GM12878 (cell line): ENCODE measurements at regions not wholly inside any gene's neighbourhood (a gene's known extent, or its start where the extent isn't known, plus 50 kb on each side); places are given as distances from the start of the nearest gene placed in this dataset.

ENCODE experiments used
- ATAC-seq: fragments of 200-7000 bp; cut with Tn5 transposase; 3 replicates; pipeline ENCODE4 v1.9.1; 2020; ENCODE audit warnings: mild to moderate bottlenecking, moderate library complexity
- BruUV-seq: library from RNA; stranded (reverse); fragments of 400-500 nt; replicated peaks from 2 replicates; lab custom pipeline; 2021; lab: Mats Ljungman, UMichigan
- CTCF ChIA-PET: fragments of 300-600 bp; sonication (Branson Sonifier 250); formaldehyde crosslinking; extraction: SDS; loops from one replicate; lab custom pipeline; 2021; ENCODE audit warnings: inconsistent platforms; lab: Yijun Ruan, JAX
- POLR2A ChIA-PET: fragments of 350-600 bp; formaldehyde crosslinking; extraction: SDS; loops from one replicate; lab custom pipeline; 2021; ENCODE audit warnings: inconsistent platforms; lab: Charles Lee
- RAD21 ChIA-PET: fragments of 300-600 bp; sonication (Branson Sonifier 250); formaldehyde crosslinking; loops from one replicate; lab custom pipeline; 2023; ENCODE audit warnings: antibody characterized with exemption; ENCODE audit not compliant: unreplicated experiment; lab: Charles Lee
- SMC1A ChIA-PET: fragments of 300-600 bp; sonication (Branson Sonifier 250); formaldehyde crosslinking; loops from one replicate; lab custom pipeline; 2023; ENCODE audit not compliant: unreplicated experiment, uncharacterized antibody; lab: Charles Lee
- DNase-seq: peaks from one replicate; pipeline ENCODE4 v3.0.0-alpha.2; 2011; ENCODE audit warnings: low read depth, low spot score
- FAIRE-seq: peaks from 3 replicates; lab custom pipeline; 2011; peaks lifted over from hg19 to GRCh38; lab: Jason Lieb, UNC
- H2AFZ ChIP-seq: 2 replicates; pipeline ENCODE4 v1.6.0; 2011; ENCODE audit warnings: low read depth, low read length, control low read depth; ENCODE audit not compliant: control insufficient read depth
- H3K27ac ChIP-seq: 2 replicates; pipeline ENCODE4 v1.5.1; 2011; ENCODE audit warnings: control low read depth; ENCODE audit not compliant: control insufficient read depth, insufficient read depth
- H3K27me3 ChIP-seq, 2 experiments: replicated peaks in 1 of 2; 2 replicates each; pipeline versions ENCODE4 v1.6.0 to v1.6.1; 2011; ENCODE audit warnings: low read length in 1 of 2; ENCODE audit not compliant: control insufficient read depth in 2 of 2, insufficient read depth in 2 of 2
- H3K36me3 ChIP-seq, 2 experiments: 2 replicates each; pipeline ENCODE4 v1.5.1; 2011; ENCODE audit warnings: low read length in 1 of 2; ENCODE audit not compliant: control insufficient read depth in 2 of 2, insufficient read depth in 2 of 2
- H3K4me1 ChIP-seq: 2 replicates; pipeline ENCODE4 v1.6.1; 2011; ENCODE audit warnings: mild to moderate bottlenecking, low read length, moderate library complexity, mixed read lengths; ENCODE audit not compliant: control insufficient read depth, insufficient read depth
- H3K4me2 ChIP-seq: 2 replicates; pipeline ENCODE4 v1.6.0; 2011; ENCODE audit warnings: control low read depth; ENCODE audit not compliant: control insufficient read depth, insufficient read depth
- H3K4me3 ChIP-seq: fragments of 200-600 bp; sonication (generic); 2 replicates; pipeline ENCODE4 v1.5.1; 2016
- H3K79me2 ChIP-seq: 2 replicates; pipeline ENCODE4 v1.6.0; 2011; ENCODE audit warnings: low read length; ENCODE audit not compliant: control insufficient read depth, insufficient read depth
- H3K9ac ChIP-seq: 2 replicates; pipeline ENCODE4 v1.8.0; 2011; ENCODE audit warnings: low read length, control low read depth, mixed read lengths; ENCODE audit not compliant: control insufficient read depth, insufficient read depth
- H3K9me3 ChIP-seq: replicated peaks from 3 replicates; pipeline ENCODE4 v1.5.1; 2011; ENCODE audit warnings: mild to moderate bottlenecking, low read length; ENCODE audit not compliant: control insufficient read depth, insufficient read depth
- H4K20me1 ChIP-seq: 2 replicates; pipeline ENCODE4 v1.6.0; 2011; ENCODE audit not compliant: control insufficient read depth, insufficient read depth
- CBX3 ChIP-seq: fragments of 200-600 bp; sonication (generic); IDR thresholded peaks from 2 replicates; pipeline ENCODE4 v1.6.1; 2016; ENCODE audit warnings: low read depth, borderline replicate concordance
- CHD2 ChIP-seq: IDR thresholded peaks from 2 replicates; pipeline ENCODE4 v1.6.1; 2011; ENCODE audit warnings: low read depth, low read length, improper control_type of control experiment, borderline replicate concordance
- CREB1 ChIP-seq: IDR thresholded peaks from 2 replicates; pipeline ENCODE4 v1.6.1; 2012; ENCODE audit warnings: low read depth, mild to moderate bottlenecking, inconsistent platforms
- E2F4 ChIP-seq: IDR thresholded peaks from 2 replicates; pipeline ENCODE4 v1.6.1; 2012; ENCODE audit warnings: low read depth, low read length, improper control_type of control experiment
- GATAD2B ChIP-seq: fragments of 450-650 bp; conservative IDR thresholded peaks from 2 replicates; pipeline ENCODE4 v1.6.1; 2017; ENCODE audit warnings: low read depth, mild to moderate bottlenecking, moderate library complexity
- JUNB ChIP-seq: IDR thresholded peaks from 2 replicates; pipeline ENCODE4 v1.6.1; 2016; ENCODE audit warnings: antibody characterized with exemption, mild to moderate bottlenecking
- LARP7 ChIP-seq: fragments of 450-650 bp; IDR thresholded peaks from 2 replicates; pipeline ENCODE4 v1.6.1; 2017; ENCODE audit warnings: mild to moderate bottlenecking
- MLLT1 ChIP-seq: fragments of 450-650 bp; IDR thresholded peaks from 2 replicates; pipeline ENCODE4 v1.6.1; 2016; ENCODE audit warnings: mild to moderate bottlenecking
- MYB ChIP-seq: fragments of 150-350 bp; IDR thresholded peaks from 2 replicates; pipeline ENCODE4 v1.6.1; 2014; ENCODE audit warnings: mild to moderate bottlenecking, low read depth, low read length, borderline replicate concordance
- PBX3 ChIP-seq: IDR thresholded peaks from 2 replicates; pipeline ENCODE4 v1.6.1; 2011; ENCODE audit warnings: mild to moderate bottlenecking, low read depth, low read length, moderate library complexity; ENCODE audit not compliant: insufficient replicate concordance
- RELA ChIP-seq: fragments of 450-650 bp; IDR thresholded peaks from 2 replicates; pipeline ENCODE4 v1.8.0; 2014; ENCODE audit warnings: borderline replicate concordance; ENCODE audit not compliant: partially characterized antibody
- SP1 ChIP-seq: IDR thresholded peaks from one replicate; pipeline ENCODE4 v1.6.1; 2011; ENCODE audit warnings: low read depth, low read length
- SUPT20H ChIP-seq: IDR thresholded peaks from 2 replicates; pipeline ENCODE4 v1.6.1; 2011; ENCODE audit warnings: low read depth, mild to moderate bottlenecking, low read length, moderate library complexity, borderline replicate concordance; ENCODE audit not compliant: control insufficient read depth
- SUZ12 ChIP-seq: fragments of 200-600 bp; sonication (generic); IDR thresholded peaks from one replicate; pipeline ENCODE4 v1.6.1; 2018; ENCODE audit warnings: antibody characterized with exemption, mild to moderate bottlenecking; ENCODE audit not compliant: unreplicated experiment
- TCF12 ChIP-seq: IDR thresholded peaks from 2 replicates; pipeline ENCODE4 v1.6.1; 2011; ENCODE audit warnings: low read depth, mild to moderate bottlenecking, low read length
- ZBED1 ChIP-seq: IDR thresholded peaks from 2 replicates; pipeline ENCODE4 v1.6.1; 2016; ENCODE audit warnings: borderline replicate concordance
- in situ Hi-C: fragments of 300-500 bp; cut with MboI; formaldehyde crosslinking; loops from 9 replicates; pipeline ENCODE4 v1.14.3; 2018; ENCODE audit warnings: mixed read lengths
- intact Hi-C: fragments of 100-400 bp; cut with micrococcal nuclease; formaldehyde crosslinking; loops from one replicate; pipeline ENCODE4 v1.14.2; 2022; ENCODE audit not compliant: unreplicated experiment
- TF ChIP-seq, protein P1 (sequence below): fragments of 450-650 bp; IDR thresholded peaks from 2 replicates; pipeline ENCODE4 v1.6.1; 2017; ENCODE audit warnings: mild to moderate bottlenecking, low read depth, inconsistent platforms; ENCODE audit not compliant: poor library complexity, severe bottlenecking
- TF ChIP-seq, protein P2 (sequence below): fragments of 450-650 bp; IDR thresholded peaks from 2 replicates; pipeline ENCODE4 v1.6.1; 2017; ENCODE audit warnings: antibody characterized with exemption, mild to moderate bottlenecking, moderate library complexity

DNA sequence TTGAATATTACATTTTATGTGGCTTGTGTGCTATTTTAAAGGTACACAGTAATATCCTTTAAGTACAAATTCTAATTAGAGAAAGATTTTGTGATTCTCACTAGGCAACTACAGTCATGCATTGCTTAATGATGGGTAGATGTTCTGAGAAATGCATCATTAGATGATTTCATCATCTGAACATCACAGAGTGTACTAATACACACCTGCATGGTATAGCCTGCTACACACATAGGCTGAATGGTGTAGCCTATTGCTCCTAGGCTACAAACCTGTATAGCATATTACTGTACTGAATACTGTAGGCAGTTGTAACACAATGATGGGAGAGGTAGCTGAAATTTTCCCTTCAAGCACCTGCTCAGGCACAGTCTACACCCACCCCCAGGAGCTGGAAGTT lies 217.4 kb upstream of the EOMES start:
- no peaks in the 10 kb centered on the region for H3K4me1 ChIP-seq
- H3K4me3 ChIP-seq = no peak overlapping the region
- no peaks in the 10 kb centered on the region for H3K27me3 ChIP-seq
- no peaks in the 10 kb centered on the region for H4K20me1 ChIP-seq
- SMC1A ChIA-PET = interaction anchor here (0.8 to 1.2 kb wide), 2 partner anchors 209 to 211 kb away, joined by 3 to 4 read pairs; no protein-coding TSS in a partner anchor
- CTCF ChIA-PET = no interaction called here
- H3K36me3 ChIP-seq = no peaks in the 10 kb centered on the region
- POLR2A ChIA-PET = no interaction called here
- in situ Hi-C loops (no loop called here), intact Hi-C loops (no loop called here)
- H2AFZ ChIP-seq = no peak overlapping the region
- no peaks in the 10 kb centered on the region for H3K9me3 ChIP-seq
- BruUV-seq = no TSS peak
- RAD21 ChIA-PET = no interaction called here
- DNase-seq (no peak), ATAC-seq (no peak), FAIRE-seq (no peak)
- no peak overlapping the region for H3K27ac ChIP-seq
- H3K9ac ChIP-seq = no peak overlapping the region
- H3K79me2 ChIP-seq = no peaks in the 10 kb centered on the region
- no peak overlapping the region for H3K4me2 ChIP-seq
- TF ChIP-seq RELA = no peak
- no peak for TF ChIP-seq MYB
- TF ChIP-seq SUZ12 = no peak
- TF ChIP-seq MLLT1 = no peak
- TF ChIP-seq E2F4 = no peak
- TF ChIP-seq SUPT20H = no peak
- TF ChIP-seq, protein P1, sequence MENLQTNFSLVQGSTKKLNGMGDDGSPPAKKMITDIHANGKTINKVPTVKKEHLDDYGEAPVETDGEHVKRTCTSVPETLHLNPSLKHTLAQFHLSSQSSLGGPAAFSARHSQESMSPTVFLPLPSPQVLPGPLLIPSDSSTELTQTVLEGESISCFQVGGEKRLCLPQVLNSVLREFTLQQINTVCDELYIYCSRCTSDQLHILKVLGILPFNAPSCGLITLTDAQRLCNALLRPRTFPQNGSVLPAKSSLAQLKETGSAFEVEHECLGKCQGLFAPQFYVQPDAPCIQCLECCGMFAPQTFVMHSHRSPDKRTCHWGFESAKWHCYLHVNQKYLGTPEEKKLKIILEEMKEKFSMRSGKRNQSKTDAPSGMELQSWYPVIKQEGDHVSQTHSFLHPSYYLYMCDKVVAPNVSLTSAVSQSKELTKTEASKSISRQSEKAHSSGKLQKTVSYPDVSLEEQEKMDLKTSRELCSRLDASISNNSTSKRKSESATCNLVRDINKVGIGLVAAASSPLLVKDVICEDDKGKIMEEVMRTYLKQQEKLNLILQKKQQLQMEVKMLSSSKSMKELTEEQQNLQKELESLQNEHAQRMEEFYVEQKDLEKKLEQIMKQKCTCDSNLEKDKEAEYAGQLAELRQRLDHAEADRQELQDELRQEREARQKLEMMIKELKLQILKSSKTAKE = no peak
- TF ChIP-seq PBX3 = no peak
- TF ChIP-seq CHD2 = no peak
- no peak for TF ChIP-seq SP1
- no peak for TF ChIP-seq TCF12
- no peak for TF ChIP-seq JUNB
- TF ChIP-seq LARP7 = no peak
- no peak for TF ChIP-seq ZBED1
- TF ChIP-seq CBX3 = no peak
- no peak for TF ChIP-seq GATAD2B
- TF ChIP-seq CREB1 = no peak
- TF ChIP-seq, protein P2, sequence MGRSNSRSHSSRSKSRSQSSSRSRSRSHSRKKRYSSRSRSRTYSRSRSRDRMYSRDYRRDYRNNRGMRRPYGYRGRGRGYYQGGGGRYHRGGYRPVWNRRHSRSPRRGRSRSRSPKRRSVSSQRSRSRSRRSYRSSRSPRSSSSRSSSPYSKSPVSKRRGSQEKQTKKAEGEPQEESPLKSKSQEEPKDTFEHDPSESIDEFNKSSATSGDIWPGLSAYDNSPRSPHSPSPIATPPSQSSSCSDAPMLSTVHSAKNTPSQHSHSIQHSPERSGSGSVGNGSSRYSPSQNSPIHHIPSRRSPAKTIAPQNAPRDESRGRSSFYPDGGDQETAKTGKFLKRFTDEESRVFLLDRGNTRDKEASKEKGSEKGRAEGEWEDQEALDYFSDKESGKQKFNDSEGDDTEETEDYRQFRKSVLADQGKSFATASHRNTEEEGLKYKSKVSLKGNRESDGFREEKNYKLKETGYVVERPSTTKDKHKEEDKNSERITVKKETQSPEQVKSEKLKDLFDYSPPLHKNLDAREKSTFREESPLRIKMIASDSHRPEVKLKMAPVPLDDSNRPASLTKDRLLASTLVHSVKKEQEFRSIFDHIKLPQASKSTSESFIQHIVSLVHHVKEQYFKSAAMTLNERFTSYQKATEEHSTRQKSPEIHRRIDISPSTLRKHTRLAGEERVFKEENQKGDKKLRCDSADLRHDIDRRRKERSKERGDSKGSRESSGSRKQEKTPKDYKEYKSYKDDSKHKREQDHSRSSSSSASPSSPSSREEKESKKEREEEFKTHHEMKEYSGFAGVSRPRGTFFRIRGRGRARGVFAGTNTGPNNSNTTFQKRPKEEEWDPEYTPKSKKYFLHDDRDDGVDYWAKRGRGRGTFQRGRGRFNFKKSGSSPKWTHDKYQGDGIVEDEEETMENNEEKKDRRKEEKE = no peak
